GM12864 (cell line): ENCODE measurements at regions not wholly inside any gene's neighbourhood (a gene's known extent, or its start where the extent isn't known, plus 50 kb on each side); places are given as distances from the start of the nearest gene placed in this dataset.
"Not testable (repeated sequence)": the region's sequence is repeated elsewhere in the genome, so short reads cannot be mapped to it uniquely, and the experiment has no call there.

Source experiments
- DNase-seq: peaks from one replicate; pipeline ENCODE4 v3.0.0-alpha.2; 2011; ENCODE audit warnings: low read depth
- H3K4me3 ChIP-seq: 2 replicates; pipeline ENCODE4 v1.5.1; 2011; ENCODE audit warnings: mild to moderate bottlenecking, low read depth, low read length, control low read depth
- CTCF ChIP-seq: IDR thresholded peaks from 2 replicates; pipeline ENCODE4 v1.5.1; 2011; ENCODE audit warnings: low read depth, mild to moderate bottlenecking, moderate library complexity, low read length, control low read depth, inconsistent platforms; ENCODE audit errors: missing control alignments

DNA sequence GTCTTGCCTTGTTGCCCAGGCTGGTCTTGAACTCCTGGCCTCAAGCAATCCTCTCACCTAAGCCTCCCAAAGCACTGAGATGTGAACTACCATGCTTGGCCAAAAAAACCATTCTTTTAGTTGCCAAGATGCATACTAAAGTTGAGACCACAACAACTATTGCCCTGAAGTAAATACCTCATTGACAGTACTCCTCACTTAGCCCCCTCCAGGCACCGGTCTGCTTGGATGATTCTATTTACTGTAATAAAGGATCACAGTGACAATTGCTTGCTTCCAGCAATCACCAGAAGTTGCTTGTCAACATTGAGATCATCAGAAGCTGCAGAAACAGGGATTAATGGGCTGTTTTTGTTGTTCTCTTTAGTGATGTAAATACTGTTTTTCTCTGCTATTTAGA is 97.1 kb downstream of the CDRT15L2 start:
- not testable (repeated sequence) for DNase-seq, H3K4me3 ChIP-seq

- DNase-seq, result peak; percentile 35
- H3K4me3 ChIP-seq, result not testable (repeated sequence)
Observed at GRCh38 chr17:20677469-20677868, 97.9 kb downstream of the CDRT15L2 start.

- not testable (repeated sequence) for H3K4me3 ChIP-seq, DNase-seq
Observed at GRCh38 chr17:20678424-20678823, 98.9 kb downstream of the CDRT15L2 start.

- not testable (repeated sequence) for H3K4me3 ChIP-seq, DNase-seq
Observed at GRCh38 chr17:20681746-20682722, 102.5 kb downstream of the CDRT15L2 start.

DNA sequence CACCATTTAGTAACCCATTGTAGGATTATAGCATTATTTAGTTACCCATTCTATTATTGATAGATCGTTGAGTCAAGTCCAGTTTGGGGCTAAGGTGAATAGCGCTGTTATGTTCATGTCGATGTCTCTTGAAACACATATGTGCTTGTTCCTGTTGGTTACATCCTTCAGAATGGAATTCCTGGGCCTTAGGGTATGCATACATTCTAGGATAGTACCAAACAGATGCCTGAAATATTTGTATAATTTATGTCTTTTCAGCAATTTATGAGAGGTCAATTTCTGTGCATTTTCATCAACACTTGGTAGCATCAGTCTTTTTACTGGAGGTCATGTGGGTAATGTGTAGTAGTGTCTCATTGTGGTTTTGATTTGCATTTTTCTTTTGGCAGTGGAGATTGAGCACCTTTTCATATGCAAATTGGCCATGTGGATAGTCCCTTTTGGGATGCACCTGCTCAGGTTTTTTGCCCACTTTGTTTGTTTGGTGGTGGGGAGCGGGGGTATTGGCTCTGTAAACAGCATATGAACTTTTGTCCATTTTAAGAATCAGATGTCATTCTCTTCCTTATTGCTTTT is 104.2 kb downstream of the CDRT15L2 start:
- DNase-seq, H3K4me3 ChIP-seq: not testable (repeated sequence)

GRCh38 chr17:20684975-20685374 is 105.5 kb downstream of the CDRT15L2 start:
- not testable (repeated sequence) for H3K4me3 ChIP-seq, DNase-seq

GRCh38 chr17:20687584-20687983 is 108.1 kb downstream of the CDRT15L2 start:
- DNase-seq, H3K4me3 ChIP-seq: not testable (repeated sequence)

GRCh38 chr17:20689170-20689749 is 109.7 kb downstream of the CDRT15L2 start:
- DNase-seq, H3K4me3 ChIP-seq: not testable (repeated sequence)

DNA sequence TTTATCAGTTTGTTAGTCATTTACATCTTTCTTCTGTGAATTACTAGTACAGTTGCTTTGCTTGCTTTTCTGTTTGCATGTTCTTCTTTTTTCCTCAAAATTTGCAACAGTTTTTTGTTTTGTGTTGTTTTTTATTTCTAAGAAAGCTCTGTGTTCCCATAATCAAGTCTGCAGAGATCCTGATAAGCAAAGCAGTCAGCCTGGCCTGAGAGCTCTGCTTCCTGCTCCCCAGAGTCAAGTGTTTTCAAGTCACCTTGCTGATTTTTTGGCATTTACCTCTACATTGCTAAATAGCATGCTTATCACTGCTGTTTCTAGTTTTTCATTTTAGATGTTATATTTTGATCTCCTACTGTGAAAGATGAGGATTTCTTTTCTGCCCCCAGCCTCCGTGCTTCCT is 113.2 kb downstream of the CDRT15L2 start:
- DNase-seq, H3K4me3 ChIP-seq: not testable (repeated sequence)

DNA sequence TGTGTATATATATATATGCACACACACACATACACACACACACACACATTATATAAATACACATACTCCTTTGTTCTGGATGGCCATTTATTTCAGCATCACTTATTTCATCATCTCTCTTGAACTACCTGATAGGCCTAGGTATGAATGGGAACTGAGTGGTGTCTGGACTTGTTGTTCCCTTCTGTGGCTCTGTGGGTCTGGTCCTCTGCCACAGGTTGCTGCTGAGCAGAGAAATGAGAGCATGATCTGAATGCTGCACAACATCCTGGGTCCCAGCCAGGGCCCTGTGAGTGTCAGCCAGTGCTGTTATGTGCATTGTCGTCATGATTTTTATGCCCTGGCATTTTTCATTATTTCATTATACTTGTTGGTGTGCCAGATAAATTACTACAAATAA is 116.3 kb downstream of the CDRT15L2 start:
- not testable (repeated sequence) for H3K4me3 ChIP-seq, DNase-seq

DNA sequence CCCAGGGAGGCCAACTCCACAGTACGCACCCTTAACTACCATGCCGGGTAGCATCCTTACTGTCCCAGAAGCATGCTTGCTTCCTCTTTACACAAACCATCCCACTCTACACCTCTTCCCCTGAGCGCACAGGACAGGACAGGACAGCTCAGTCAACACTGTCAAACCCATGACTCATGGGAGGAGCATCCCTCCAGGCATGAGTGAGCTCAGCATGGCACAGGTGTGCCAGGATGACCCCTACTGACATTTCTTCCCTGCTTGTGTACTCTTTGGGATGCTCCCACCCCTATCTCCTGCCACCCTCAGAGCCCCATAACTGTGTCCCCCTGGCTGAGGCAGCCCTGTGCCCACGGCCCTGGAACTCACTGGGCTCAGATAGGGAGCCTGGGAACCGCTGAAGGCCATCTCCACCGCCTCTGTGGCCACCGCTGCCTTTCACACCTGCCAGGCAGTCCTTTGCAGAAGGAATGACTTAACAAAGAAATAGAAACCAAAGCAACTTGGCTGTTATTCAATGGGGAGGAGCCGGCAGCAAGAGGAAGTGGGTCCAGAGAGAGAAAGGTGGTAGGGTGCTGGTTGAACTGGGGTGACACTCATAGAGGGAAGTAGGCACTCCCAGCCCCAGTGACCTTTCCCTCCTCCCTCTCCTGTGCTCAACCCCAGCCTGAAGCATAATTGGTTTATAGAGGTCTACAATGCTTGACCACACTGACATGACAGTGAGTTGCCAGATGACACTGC is 119.1 kb downstream of the CDRT15L2 start:
- peak; percentile 66 for DNase-seq
- peak overlapping the region; percentile 51 for H3K4me3 ChIP-seq

GRCh38 chr17:20700528-20700927 is 121.0 kb downstream of the CDRT15L2 start:
- DNase-seq, H3K4me3 ChIP-seq: not testable (repeated sequence)

DNA sequence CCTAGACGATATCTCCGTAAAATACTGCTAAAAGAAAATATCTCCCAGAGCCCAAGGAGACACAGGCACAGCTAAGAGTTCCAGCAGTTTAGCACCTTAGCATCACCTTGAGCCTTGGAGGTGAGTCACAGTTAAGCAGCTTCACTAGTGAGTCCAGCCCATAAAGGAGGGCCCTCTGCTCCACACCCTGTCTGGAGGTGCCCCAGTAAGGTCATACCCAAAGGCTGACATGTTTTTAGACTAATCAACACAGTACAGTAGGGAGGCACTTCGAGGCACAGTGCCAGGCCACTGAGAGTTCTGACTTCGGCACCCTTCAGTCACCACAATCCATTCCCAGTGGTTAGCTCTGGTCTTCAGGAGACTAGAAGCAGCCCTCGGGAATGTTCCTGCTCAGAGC is 121.8 kb downstream of the CDRT15L2 start:
- DNase-seq, H3K4me3 ChIP-seq: not testable (repeated sequence)

- DNase-seq, result no peak
- no peak for TF ChIP-seq CTCF
- H3K4me3 ChIP-seq, result no peak overlapping the region
Observed at GRCh38 chr17:20702692-20703091, 123.2 kb downstream of the CDRT15L2 start.
